HCT116 (cell line): ENCODE measurements at regions not wholly inside any gene's neighbourhood (a gene's known extent, or its start where the extent isn't known, plus 50 kb on each side); places are given as distances from the start of the nearest gene placed in this dataset.

Experiments used
- ATAC-seq: fragments of 200-7000 bp; cut with Tn5 transposase; 2 replicates; pipeline ENCODE4 v1.9.1; 2020; ENCODE audit warnings: mild to moderate bottlenecking, moderate library complexity
- BruUV-seq: library from RNA; stranded (reverse); fragments of 400-500 nt; replicated peaks from 2 replicates; lab custom pipeline; 2021; lab: Mats Ljungman, UMichigan
- CTCF ChIA-PET: fragments of 300-600 bp; sonication (Branson Sonifier 250); formaldehyde crosslinking; loops from one replicate; lab custom pipeline; 2021; ENCODE audit warnings: antibody characterized with exemption; lab: Charles Lee
- POLR2A ChIA-PET: fragments of 300-600, 350-600 bp; sonication (Branson Sonifier 250); formaldehyde crosslinking; loops from one replicate; lab custom pipeline; 2021; ENCODE audit warnings: antibody characterized with exemption; lab: Charles Lee
- RAD21 ChIA-PET, 2 experiments: fragments of 300-600 bp; sonication (Branson Sonifier 250); formaldehyde crosslinking; loops; one replicate each; lab custom pipeline; 2023; ENCODE audit warnings: low total read pairs in 2 of 2; ENCODE audit not compliant: uncharacterized antibody in 2 of 2, unreplicated experiment in 2 of 2, low non-redundant PET in 1 of 2; lab: Charles Lee
- DNase-seq: peaks from one replicate; pipeline ENCODE4 v3.0.0-alpha.2; 2010; ENCODE audit warnings: low read depth, low spot score
- H2AFZ ChIP-seq: fragments of 200-600 bp; shearing (Covaris generic), sonication (generic); 2 replicates; pipeline ENCODE4 v1.6.1; 2017; ENCODE audit warnings: low read depth, mixed run types, mixed read lengths, antibody characterized with exemption, low read length; ENCODE audit not compliant: poor library complexity, severe bottlenecking
- H3K27ac ChIP-seq: 2 replicates; pipeline ENCODE4 v1.5.1; 2012; ENCODE audit warnings: low read depth, low read length
- H3K27me3 ChIP-seq: fragments of 200-600 bp; sonication (generic); 2 replicates; pipeline ENCODE4 v1.6.1; 2016; ENCODE audit warnings: mixed run types, low read length, mixed read lengths; ENCODE audit not compliant: insufficient read depth
- H3K36me3 ChIP-seq, 2 experiments: fragments of 200-500 bp in 1 of 2; fragments of 200-600 bp in 1 of 2; sonication (Bioruptor generic) in 1 of 2; sonication (generic) in 1 of 2; 2 replicates each; pipeline versions ENCODE4 v1.5.1 to v1.6.1; 2014 to 2016; ENCODE audit warnings: low read length in 2 of 2, inconsistent platforms in 1 of 2, mixed read lengths in 1 of 2, mixed run types in 1 of 2; ENCODE audit not compliant: insufficient read depth in 2 of 2, control insufficient read depth in 1 of 2
- H3K4me1 ChIP-seq, 2 experiments: fragments of 200-600 bp in 1 of 2; sonication (generic) in 1 of 2; 2 replicates each; pipeline versions ENCODE4 v1.5.1 to v1.6.1; 2012 to 2017; ENCODE audit warnings: low read length in 2 of 2, inconsistent platforms in 1 of 2, mild to moderate bottlenecking in 1 of 2, mixed read lengths in 1 of 2, mixed run types in 1 of 2, moderate library complexity in 1 of 2; ENCODE audit not compliant: insufficient read depth in 2 of 2, control insufficient read depth in 1 of 2
- H3K4me2 ChIP-seq: fragments of 200-600 bp; sonication (generic); 2 replicates; pipeline ENCODE4 v1.6.1; 2017; ENCODE audit warnings: mixed run types, low read length, mixed read lengths
- H3K4me3 ChIP-seq, 2 experiments: fragments of 200-600 bp in 1 of 2; sonication (generic) in 1 of 2; replicated peaks in 1 of 2; 2 replicates each; pipeline ENCODE4 v1.5.1; 2011 to 2016; ENCODE audit warnings: low read length in 2 of 2, control low read depth in 1 of 2, low read depth in 1 of 2, mild to moderate bottlenecking in 1 of 2, mixed read lengths in 1 of 2, mixed run types in 1 of 2
- H3K79me2 ChIP-seq: fragments of 200-600 bp; sonication (generic); 2 replicates; pipeline ENCODE4 v1.6.1; 2017; ENCODE audit warnings: mild to moderate bottlenecking, mixed run types, low read length, moderate library complexity, mixed read lengths; ENCODE audit not compliant: insufficient read depth
- H3K9ac ChIP-seq: fragments of 200-600 bp; sonication (generic); 2 replicates; pipeline ENCODE4 v1.6.1; 2016; ENCODE audit warnings: low read length, mixed read lengths
- H3K9me2 ChIP-seq: fragments of 200-600 bp; sonication (generic), shearing (Covaris generic); 2 replicates; pipeline ENCODE4 v1.6.1; 2017; ENCODE audit warnings: mixed run types, mild to moderate bottlenecking, moderate library complexity; ENCODE audit not compliant: insufficient read depth
- H3K9me3 ChIP-seq, 2 experiments: fragments of 200-500 bp in 1 of 2; fragments of 200-600 bp in 1 of 2; sonication (Bioruptor generic) in 1 of 2; sonication (generic) in 1 of 2; 2 replicates each; pipeline ENCODE4 v1.6.1; 2014 to 2017; ENCODE audit warnings: low read length in 2 of 2, mixed read lengths in 2 of 2, inconsistent platforms in 1 of 2, low read depth in 1 of 2, mild to moderate bottlenecking in 1 of 2, mixed run types in 1 of 2, moderate library complexity in 1 of 2; ENCODE audit not compliant: control insufficient read depth in 1 of 2, insufficient read depth in 1 of 2
- H4K20me1 ChIP-seq: fragments of 200-600 bp; sonication (generic), shearing (Covaris generic); 2 replicates; pipeline ENCODE4 v1.6.1; 2017; ENCODE audit warnings: mixed run types, mild to moderate bottlenecking, moderate library complexity; ENCODE audit not compliant: insufficient read depth
- CBX3 ChIP-seq: IDR thresholded peaks from 2 replicates; pipeline ENCODE4 v1.6.1; 2012; ENCODE audit warnings: low read depth
- CEBPB ChIP-seq: IDR thresholded peaks from 2 replicates; pipeline ENCODE4 v1.6.1; 2012; ENCODE audit warnings: low read depth
- ELF1 ChIP-seq: IDR thresholded peaks from 2 replicates; pipeline ENCODE4 v1.6.1; 2012; ENCODE audit warnings: low read depth, borderline replicate concordance
- EZH2 ChIP-seq: fragments of 200-600 bp; sonication (generic); IDR thresholded peaks from 2 replicates; pipeline ENCODE4 v1.6.1; 2017; ENCODE audit warnings: antibody characterized with exemption, mixed run types
- FOSL1 ChIP-seq: IDR thresholded peaks from 2 replicates; pipeline ENCODE4 v1.6.1; 2012; ENCODE audit warnings: low read depth
- POLR2A ChIP-seq: IDR thresholded peaks from 2 replicates; pipeline ENCODE4 v1.7.0; 2011; ENCODE audit warnings: borderline replicate concordance; ENCODE audit not compliant: insufficient read depth, insufficient read length; ENCODE audit errors: extremely low read depth
- POLR2AphosphoS5 ChIP-seq: IDR thresholded peaks from 2 replicates; pipeline ENCODE4 v1.6.1; 2011; ENCODE audit warnings: mild to moderate bottlenecking, low read depth, low read length, moderate library complexity
- RAD21 ChIP-seq: IDR thresholded peaks from 2 replicates; pipeline ENCODE4 v1.6.1; 2012; ENCODE audit warnings: low read depth, mild to moderate bottlenecking
- SIN3A ChIP-seq: IDR thresholded peaks from 2 replicates; pipeline ENCODE4 v1.6.1; 2012; ENCODE audit warnings: low read depth
- SP1 ChIP-seq: IDR thresholded peaks from 2 replicates; pipeline ENCODE4 v1.6.1; 2012; ENCODE audit warnings: low read depth
- TCF7L2 ChIP-seq: IDR thresholded peaks from 2 replicates; pipeline ENCODE4 v1.7.0; 2011; ENCODE audit warnings: borderline replicate concordance, inconsistent platforms; ENCODE audit not compliant: insufficient read depth, insufficient read length; ENCODE audit errors: extremely low read depth
- YY1 ChIP-seq: IDR thresholded peaks from 2 replicates; pipeline ENCODE4 v1.6.1; 2011; ENCODE audit warnings: low read length, low read depth, moderate library complexity, mild to moderate bottlenecking; ENCODE audit not compliant: insufficient replicate concordance; ENCODE audit errors: extremely low read depth
- ZFX ChIP-seq: fragments of 450-650 bp; IDR thresholded peaks from 2 replicates; pipeline ENCODE4 v1.6.1; 2017
- ZNF274 ChIP-seq: fragments of 200-500 bp; sonication (Bioruptor generic); IDR thresholded peaks from 2 replicates; pipeline ENCODE4 v1.6.1; 2014; ENCODE audit warnings: mild to moderate bottlenecking, low read depth, low read length, inconsistent platforms
- intact Hi-C: fragments of 100-400 bp; cut with micrococcal nuclease; formaldehyde crosslinking; loops from 2 replicates; pipeline ENCODE4 v1.10.0; 2022
- TF ChIP-seq, protein P1 (sequence below): IDR thresholded peaks from 2 replicates; pipeline ENCODE4 v1.6.1; 2011; ENCODE audit warnings: mild to moderate bottlenecking, low read length, moderate library complexity; ENCODE audit not compliant: insufficient replicate concordance; ENCODE audit errors: extremely low read depth
- TF ChIP-seq, protein P2 (sequence below): IDR thresholded peaks from 2 replicates; pipeline ENCODE4 v1.6.1; 2012; ENCODE audit warnings: low read depth
- TF ChIP-seq, protein P3 (sequence below): IDR thresholded peaks from 2 replicates; pipeline ENCODE4 v1.6.1; 2012
- TF ChIP-seq, protein P4 (sequence below), 3 experiments: fragments of 200-600 bp in 1 of 3; sonication (generic) in 1 of 3; IDR thresholded peaks in 2 of 3; conservative IDR thresholded peaks in 1 of 3; 2 replicates each; pipeline ENCODE4 v1.5.1; 2012 to 2017; ENCODE audit warnings: low read depth in 2 of 3, low read length in 2 of 3, antibody characterized with exemption in 1 of 3, borderline replicate concordance in 1 of 3, control low read depth in 1 of 3, mild to moderate bottlenecking in 1 of 3, mixed read lengths in 1 of 3, mixed run types in 1 of 3, moderate library complexity in 1 of 3; ENCODE audit not compliant: insufficient read depth in 1 of 3

DNA sequence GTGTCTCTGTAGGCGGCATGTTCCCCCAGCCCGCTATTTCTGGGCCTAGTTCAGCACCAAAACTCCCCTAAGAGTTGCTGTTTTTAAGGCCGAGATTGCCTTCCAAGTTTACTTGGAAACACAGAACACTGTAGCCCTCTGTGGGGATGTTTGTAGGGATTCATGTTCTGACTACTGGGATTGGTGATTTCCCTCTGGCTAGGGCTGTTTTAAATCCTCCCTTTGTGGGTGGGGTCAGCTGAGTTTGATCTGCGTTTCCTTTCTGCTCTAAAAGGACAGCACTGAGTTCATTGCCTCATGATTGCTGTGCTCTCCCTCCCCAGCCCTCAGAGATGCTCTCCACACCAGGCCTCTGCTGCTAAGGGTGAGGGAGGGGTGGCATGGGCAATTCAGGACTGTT is 640.6 kb upstream of the DPPA4 start:
- Histone ChIP-seq H3K36me3 (no peaks in the 10 kb centered on the region; a peak in 1 of 4 replicates), H3K27me3 (no peaks in the 10 kb centered on the region), H3K9me3 (no peaks in the 10 kb centered on the region), H3K4me3 (no peak overlapping the region), H3K9ac (no peak overlapping the region), H3K9me2 (no peaks in the 10 kb centered on the region), H3K79me2 (no peaks in the 10 kb centered on the region), H2AFZ (no peak overlapping the region), H3K4me1 (no peaks in the 10 kb centered on the region), H3K4me2 (no peak overlapping the region), H3K27ac (no peak overlapping the region)
- BruUV-seq, result no TSS peak
- RAD21 ChIA-PET, result no interaction called here
- POLR2A ChIA-PET, result no interaction called here
- intact Hi-C loops, result no loop called here
- no peak for DNase-seq
- TF ChIP-seq, protein P1, sequence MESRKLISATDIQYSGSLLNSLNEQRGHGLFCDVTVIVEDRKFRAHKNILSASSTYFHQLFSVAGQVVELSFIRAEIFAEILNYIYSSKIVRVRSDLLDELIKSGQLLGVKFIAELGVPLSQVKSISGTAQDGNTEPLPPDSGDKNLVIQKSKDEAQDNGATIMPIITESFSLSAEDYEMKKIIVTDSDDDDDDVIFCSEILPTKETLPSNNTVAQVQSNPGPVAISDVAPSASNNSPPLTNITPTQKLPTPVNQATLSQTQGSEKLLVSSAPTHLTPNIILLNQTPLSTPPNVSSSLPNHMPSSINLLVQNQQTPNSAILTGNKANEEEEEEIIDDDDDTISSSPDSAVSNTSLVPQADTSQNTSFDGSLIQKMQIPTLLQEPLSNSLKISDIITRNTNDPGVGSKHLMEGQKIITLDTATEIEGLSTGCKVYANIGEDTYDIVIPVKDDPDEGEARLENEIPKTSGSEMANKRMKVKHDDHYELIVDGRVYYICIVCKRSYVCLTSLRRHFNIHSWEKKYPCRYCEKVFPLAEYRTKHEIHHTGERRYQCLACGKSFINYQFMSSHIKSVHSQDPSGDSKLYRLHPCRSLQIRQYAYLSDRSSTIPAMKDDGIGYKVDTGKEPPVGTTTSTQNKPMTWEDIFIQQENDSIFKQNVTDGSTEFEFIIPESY, result no peak
- TF ChIP-seq YY1 (no peak), POLR2AphosphoS5 (no peak), CBX3 (no peak), ELF1 (no peak), POLR2A (no peak), SIN3A (no peak), FOSL1 (no peak), ZNF274 (no peak), SP1 (no peak), ZFX (no peak), EZH2 (no peak), RAD21 (no peak), CEBPB (no peak), TCF7L2 (no peak)
- TF ChIP-seq, protein P2, sequence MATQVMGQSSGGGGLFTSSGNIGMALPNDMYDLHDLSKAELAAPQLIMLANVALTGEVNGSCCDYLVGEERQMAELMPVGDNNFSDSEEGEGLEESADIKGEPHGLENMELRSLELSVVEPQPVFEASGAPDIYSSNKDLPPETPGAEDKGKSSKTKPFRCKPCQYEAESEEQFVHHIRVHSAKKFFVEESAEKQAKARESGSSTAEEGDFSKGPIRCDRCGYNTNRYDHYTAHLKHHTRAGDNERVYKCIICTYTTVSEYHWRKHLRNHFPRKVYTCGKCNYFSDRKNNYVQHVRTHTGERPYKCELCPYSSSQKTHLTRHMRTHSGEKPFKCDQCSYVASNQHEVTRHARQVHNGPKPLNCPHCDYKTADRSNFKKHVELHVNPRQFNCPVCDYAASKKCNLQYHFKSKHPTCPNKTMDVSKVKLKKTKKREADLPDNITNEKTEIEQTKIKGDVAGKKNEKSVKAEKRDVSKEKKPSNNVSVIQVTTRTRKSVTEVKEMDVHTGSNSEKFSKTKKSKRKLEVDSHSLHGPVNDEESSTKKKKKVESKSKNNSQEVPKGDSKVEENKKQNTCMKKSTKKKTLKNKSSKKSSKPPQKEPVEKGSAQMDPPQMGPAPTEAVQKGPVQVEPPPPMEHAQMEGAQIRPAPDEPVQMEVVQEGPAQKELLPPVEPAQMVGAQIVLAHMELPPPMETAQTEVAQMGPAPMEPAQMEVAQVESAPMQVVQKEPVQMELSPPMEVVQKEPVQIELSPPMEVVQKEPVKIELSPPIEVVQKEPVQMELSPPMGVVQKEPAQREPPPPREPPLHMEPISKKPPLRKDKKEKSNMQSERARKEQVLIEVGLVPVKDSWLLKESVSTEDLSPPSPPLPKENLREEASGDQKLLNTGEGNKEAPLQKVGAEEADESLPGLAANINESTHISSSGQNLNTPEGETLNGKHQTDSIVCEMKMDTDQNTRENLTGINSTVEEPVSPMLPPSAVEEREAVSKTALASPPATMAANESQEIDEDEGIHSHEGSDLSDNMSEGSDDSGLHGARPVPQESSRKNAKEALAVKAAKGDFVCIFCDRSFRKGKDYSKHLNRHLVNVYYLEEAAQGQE, result no peak
- TF ChIP-seq, protein P3, sequence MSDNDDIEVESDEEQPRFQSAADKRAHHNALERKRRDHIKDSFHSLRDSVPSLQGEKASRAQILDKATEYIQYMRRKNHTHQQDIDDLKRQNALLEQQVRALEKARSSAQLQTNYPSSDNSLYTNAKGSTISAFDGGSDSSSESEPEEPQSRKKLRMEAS, result no peak
- TF ChIP-seq, protein P4, sequence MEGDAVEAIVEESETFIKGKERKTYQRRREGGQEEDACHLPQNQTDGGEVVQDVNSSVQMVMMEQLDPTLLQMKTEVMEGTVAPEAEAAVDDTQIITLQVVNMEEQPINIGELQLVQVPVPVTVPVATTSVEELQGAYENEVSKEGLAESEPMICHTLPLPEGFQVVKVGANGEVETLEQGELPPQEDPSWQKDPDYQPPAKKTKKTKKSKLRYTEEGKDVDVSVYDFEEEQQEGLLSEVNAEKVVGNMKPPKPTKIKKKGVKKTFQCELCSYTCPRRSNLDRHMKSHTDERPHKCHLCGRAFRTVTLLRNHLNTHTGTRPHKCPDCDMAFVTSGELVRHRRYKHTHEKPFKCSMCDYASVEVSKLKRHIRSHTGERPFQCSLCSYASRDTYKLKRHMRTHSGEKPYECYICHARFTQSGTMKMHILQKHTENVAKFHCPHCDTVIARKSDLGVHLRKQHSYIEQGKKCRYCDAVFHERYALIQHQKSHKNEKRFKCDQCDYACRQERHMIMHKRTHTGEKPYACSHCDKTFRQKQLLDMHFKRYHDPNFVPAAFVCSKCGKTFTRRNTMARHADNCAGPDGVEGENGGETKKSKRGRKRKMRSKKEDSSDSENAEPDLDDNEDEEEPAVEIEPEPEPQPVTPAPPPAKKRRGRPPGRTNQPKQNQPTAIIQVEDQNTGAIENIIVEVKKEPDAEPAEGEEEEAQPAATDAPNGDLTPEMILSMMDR (IDR thresholded peaks at IDR 0.05 in 2 of 3, conservative IDR thresholded peaks at IDR 0.05 in 1 of 3; ENCODE audit: borderline replicate concordance in 1 of 3, insufficient read depth in 1 of 3, low read depth in 2 of 3, low read length in 2 of 3), result no peak
- TF ChIP-seq, all 23 proteins: peak for 0
- no peak for ATAC-seq
- H4K20me1 ChIP-seq, result no peaks in the 10 kb centered on the region
- CTCF ChIA-PET, result no interaction called here
